Suprapubic skin (tissue), 4 donors: ENCODE measurements at regions not wholly inside any gene's neighbourhood (a gene's known extent, or its start where the extent isn't known, plus 50 kb on each side); places are given as distances from the start of the nearest gene placed in this dataset.

Experiments used
- DNase-seq, 2 donors: peaks; one replicate each; pipeline ENCODE4 v3.0.0-alpha.2; 2019; ENCODE audit warnings: low spot score in 2 of 2
- H3K27ac ChIP-seq: fragments of 200-600 bp; sonication (generic); one replicate; pipeline ENCODE4 v1.5.1; 2019
- H3K27me3 ChIP-seq: fragments of 200-600 bp; sonication (generic); one replicate; pipeline ENCODE4 v1.5.1; 2019
- H3K36me3 ChIP-seq: fragments of 200-600 bp; sonication (generic); one replicate; pipeline ENCODE4 v1.5.1; 2019
- H3K4me1 ChIP-seq: fragments of 200-600 bp; sonication (generic); one replicate; pipeline ENCODE4 v1.5.1; 2019
- H3K4me3 ChIP-seq: fragments of 200-600 bp; sonication (generic); one replicate; pipeline ENCODE4 v1.5.1; 2019; ENCODE audit warnings: mild to moderate bottlenecking
- H3K9me3 ChIP-seq: fragments of 200-600 bp; sonication (generic); one replicate; pipeline ENCODE4 v1.5.1; 2019
- CTCF ChIP-seq, 2 donors: fragments of 200-600 bp in 1 of 2; fragments of 450-650 bp in 1 of 2; sonication (generic) in 1 of 2; IDR thresholded peaks; one replicate each; pipeline ENCODE4 v1.5.1; 2016 to 2019; ENCODE audit warnings: antibody characterized with exemption in 2 of 2, mild to moderate bottlenecking in 1 of 2, moderate library complexity in 1 of 2
- EP300 ChIP-seq: sonication (generic); formaldehyde crosslinking; IDR thresholded peaks from one replicate; pipeline ENCODE4 v1.6.1; 2017; ENCODE audit warnings: antibody characterized with exemption
- POLR2A ChIP-seq, 2 donors: fragments of 450-650 bp; IDR thresholded peaks; one replicate each; pipeline ENCODE4 v1.6.1; 2017; ENCODE audit warnings: antibody characterized with exemption in 2 of 2, mild to moderate bottlenecking in 2 of 2, moderate library complexity in 2 of 2
- POLR2AphosphoS5 ChIP-seq, 3 donors: sonication (generic); formaldehyde crosslinking; IDR thresholded peaks; one replicate each; pipeline ENCODE4 v1.6.1; 2017; ENCODE audit warnings: antibody characterized with exemption in 3 of 3
- WGBS: methylation state at CpG from one replicate; pipeline ENCODE4 v1.1.5; 2018; 5-methylcytosine and 5-hydroxymethylcytosine counted together

DNA sequence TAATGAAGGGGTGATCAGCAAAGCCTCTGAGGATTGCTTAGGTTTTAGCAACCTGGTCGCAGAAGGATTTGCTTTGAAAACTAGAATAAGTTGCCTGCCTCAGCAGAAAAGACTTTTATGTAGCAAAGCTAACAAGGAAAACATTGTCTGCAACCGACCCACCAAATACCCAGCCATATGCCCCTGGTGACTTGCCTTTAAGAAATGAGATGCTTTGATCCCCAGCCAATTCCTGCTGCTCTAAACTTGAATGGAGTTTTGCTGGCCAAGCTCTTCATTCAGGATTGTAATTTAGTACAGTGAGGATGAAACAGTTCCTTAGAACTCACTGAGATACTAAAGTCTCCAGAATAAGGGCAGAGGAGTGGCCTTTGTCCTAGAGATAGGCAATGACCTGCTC, 139.8 kb upstream of the PROK2 start:
- Histone ChIP-seq H3K4me1 (no peaks in the 10 kb centered on the region), H3K4me3 (no peak overlapping the region), H3K27me3 (peaks cover 6% of the 10 kb centered on the region), H3K9me3 (no peaks in the 10 kb centered on the region), H3K36me3 (no peaks in the 10 kb centered on the region), H3K27ac (no peak overlapping the region)
- no peak for DNase-seq
- 83% methylated on average over 2 of the region's 2 CpGs for WGBS
- TF ChIP-seq CTCF (IDR thresholded peaks at IDR 0.05) (no peak), POLR2AphosphoS5 (IDR thresholded peaks at IDR 0.05) (no peak), EP300 (no peak), POLR2A (IDR thresholded peaks at IDR 0.05) (no peak)

DNA sequence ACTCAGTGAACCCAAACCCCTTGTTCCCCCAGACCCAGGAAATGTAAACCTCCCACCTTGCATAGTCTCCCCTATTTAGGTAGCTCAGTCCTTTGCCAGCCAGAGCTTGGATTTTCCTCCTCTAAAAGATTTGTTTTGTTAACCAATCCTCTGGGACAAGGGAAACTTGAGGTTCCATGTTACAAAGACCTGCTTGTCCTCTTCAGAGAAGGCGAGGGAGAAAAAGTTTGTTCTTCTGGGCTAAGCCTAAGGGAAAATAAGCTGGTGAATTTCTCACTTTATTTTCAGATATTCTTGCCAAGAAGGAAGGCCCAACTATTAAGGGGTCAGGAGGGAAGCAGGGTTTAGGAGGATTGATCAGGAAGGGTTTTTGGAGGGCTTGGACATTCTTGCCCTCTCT, 136.1 kb upstream of the PROK2 start:
- 94% methylated on average over 1 of the region's 1 CpG for WGBS
- H3K4me1 ChIP-seq, result no peaks in the 10 kb centered on the region
- no peaks in the 10 kb centered on the region for H3K36me3 ChIP-seq
- H3K27ac ChIP-seq, result no peak overlapping the region
- no peak overlapping the region for H3K4me3 ChIP-seq
- no peak for DNase-seq
- TF ChIP-seq POLR2A (IDR thresholded peaks at IDR 0.05) (no peak), CTCF (IDR thresholded peaks at IDR 0.05) (no peak), EP300 (no peak)
- no peaks in the 10 kb centered on the region for H3K9me3 ChIP-seq
- peaks cover 17% of the 10 kb centered on the region for H3K27me3 ChIP-seq

DNA sequence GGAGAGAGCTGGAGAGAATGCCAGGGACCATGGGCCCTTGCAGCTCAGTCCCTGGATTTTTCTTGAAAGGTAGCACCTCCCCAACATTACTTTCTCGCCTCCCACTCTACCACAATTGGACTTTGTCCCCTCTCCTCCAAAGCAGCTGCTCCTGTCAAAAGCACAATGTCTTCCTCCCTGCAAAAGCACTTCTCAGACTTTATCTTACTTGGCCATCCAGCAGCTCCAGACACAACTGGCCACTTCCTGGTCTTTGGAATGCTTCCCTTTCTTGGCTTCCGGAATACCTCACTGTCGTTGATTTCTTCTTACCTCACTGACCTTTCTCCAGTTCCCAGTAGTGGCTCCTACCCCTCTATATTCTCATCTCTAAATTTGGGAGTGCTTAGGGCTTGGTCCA, 134.6 kb upstream of the PROK2 start:
- Histone ChIP-seq H3K4me1 (no peaks in the 10 kb centered on the region), H3K4me3 (no peak overlapping the region), H3K27ac (no peak overlapping the region), H3K9me3 (no peaks in the 10 kb centered on the region), H3K36me3 (no peaks in the 10 kb centered on the region), H3K27me3 (peaks cover 17% of the 10 kb centered on the region)
- TF ChIP-seq POLR2AphosphoS5 (IDR thresholded peaks at IDR 0.05), result no peak
- no peak for TF ChIP-seq POLR2A (IDR thresholded peaks at IDR 0.05)
- TF ChIP-seq EP300, result no peak
- no peak for TF ChIP-seq CTCF (IDR thresholded peaks at IDR 0.05)
- DNase-seq, result no peak
- WGBS, result 77% methylated on average over 3 of the region's 3 CpGs

DNA sequence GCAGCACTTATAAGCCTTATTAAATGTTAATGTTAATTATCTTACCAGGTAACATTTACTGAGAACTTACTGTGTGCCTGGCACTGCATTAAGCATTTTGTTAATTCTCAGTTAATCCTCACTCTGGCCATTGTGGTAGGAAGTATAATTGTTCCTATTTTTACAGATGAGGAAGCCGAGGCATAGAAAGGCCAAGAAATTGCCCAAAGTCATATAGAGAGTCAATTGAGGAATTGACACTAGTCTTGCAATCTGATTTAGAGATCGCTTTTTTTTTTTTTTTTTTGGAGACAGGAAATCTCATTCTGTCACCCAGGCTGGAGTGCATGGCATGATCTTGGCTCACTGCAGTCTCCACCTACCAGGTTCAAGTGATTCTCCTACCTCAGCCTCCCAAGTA, 132.6 kb upstream of the PROK2 start:
- Histone ChIP-seq H3K27me3 (peaks cover 17% of the 10 kb centered on the region), H3K36me3 (no peaks in the 10 kb centered on the region), H3K4me1 (no peaks in the 10 kb centered on the region), H3K4me3 (no peak overlapping the region), H3K9me3 (no peaks in the 10 kb centered on the region), H3K27ac (no peak overlapping the region)
- TF ChIP-seq POLR2A (IDR thresholded peaks at IDR 0.05) (no peak), POLR2AphosphoS5 (IDR thresholded peaks at IDR 0.05) (no peak), EP300 (no peak), CTCF (IDR thresholded peaks at IDR 0.05) (no peak)
- DNase-seq, result no peak
- WGBS, result 74% methylated on average over 2 of the region's 2 CpGs

DNA sequence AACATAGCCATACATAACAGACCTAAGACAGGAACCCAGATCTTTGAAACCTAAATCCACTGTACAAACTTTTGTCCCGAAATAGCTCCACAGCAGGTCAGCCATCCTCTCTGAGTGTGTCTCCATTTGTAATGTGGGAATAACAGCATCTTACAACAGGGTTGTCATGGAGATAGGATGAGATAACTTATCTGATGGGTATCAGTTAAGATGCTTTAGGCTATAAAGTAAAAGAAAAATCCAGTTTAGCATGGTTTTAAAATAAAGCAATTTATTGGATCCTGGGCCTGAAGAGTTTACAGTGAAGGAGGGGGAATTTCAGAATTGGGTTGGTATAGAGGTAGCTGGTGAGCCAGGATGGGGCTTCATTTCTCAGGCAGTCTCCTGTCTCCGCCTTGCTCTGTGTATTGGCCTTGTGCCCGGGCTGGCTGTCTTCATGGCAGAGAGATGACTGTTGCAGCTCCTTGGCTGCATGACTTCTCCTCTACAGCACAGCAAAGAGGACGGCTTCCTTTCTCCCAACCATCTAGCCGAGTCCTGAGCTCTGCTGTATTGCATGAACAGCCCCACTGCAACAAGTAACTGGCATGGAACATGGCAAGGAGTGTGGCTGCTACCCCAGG, 131.9 kb upstream of the PROK2 start:
- Histone ChIP-seq H3K27ac (no peak overlapping the region), H3K9me3 (no peaks in the 10 kb centered on the region), H3K27me3 (peaks cover 17% of the 10 kb centered on the region), H3K4me1 (no peaks in the 10 kb centered on the region), H3K4me3 (no peak overlapping the region), H3K36me3 (no peaks in the 10 kb centered on the region)
- no peak for DNase-seq
- 53% methylated on average over 5 of the region's 5 CpGs for WGBS
- no peak for TF ChIP-seq POLR2A (IDR thresholded peaks at IDR 0.05)
- no peak for TF ChIP-seq CTCF (IDR thresholded peaks at IDR 0.05)
- TF ChIP-seq POLR2AphosphoS5 (IDR thresholded peaks at IDR 0.05), result no peak
- TF ChIP-seq EP300, result no peak
